NCI-H2171 (cell line): ENCODE measurements at regions not wholly inside any gene's neighbourhood (a gene's known extent, or its start where the extent isn't known, plus 50 kb on each side); places are given as distances from the start of the nearest gene placed in this dataset.

Source experiments
- DNase-seq: peaks from one replicate; lab custom pipeline; 2025; lab: John Stamatoyannopoulos, UW

GRCh38 chr10:31709476-31709875 is 219.2 kb downstream of the ARHGAP12 start:
- no peak for DNase-seq

GRCh38 chr10:31709028-31709427 is 219.6 kb downstream of the ARHGAP12 start:
- DNase-seq: no peak

- DNase-seq: no peak
Measured at GRCh38 chr10:31708474-31708873, 220.2 kb downstream of the ARHGAP12 start.

GRCh38 chr10:31708046-31708445 is 220.6 kb downstream of the ARHGAP12 start:
- DNase-seq: peak; percentile 21

GRCh38 chr10:31707093-31708039 is 221.3 kb downstream of the ARHGAP12 start:
- DNase-seq: no peak

- no peak for DNase-seq
Measured at GRCh38 chr10:31706464-31707092, 222.1 kb downstream of the ARHGAP12 start.

GRCh38 chr10:31705136-31705535 is 223.5 kb downstream of the ARHGAP12 start:
- DNase-seq: no peak

- DNase-seq: no peak
Measured at GRCh38 chr10:31704195-31704594, 224.4 kb downstream of the ARHGAP12 start.

- no peak for DNase-seq
Measured at GRCh38 chr10:31702954-31703353, 225.7 kb downstream of the ARHGAP12 start.

GRCh38 chr10:31702005-31702404 is 226.6 kb downstream of the ARHGAP12 start:
- DNase-seq: no peak

- no peak for DNase-seq
Measured at GRCh38 chr10:31701546-31701945, 227.1 kb downstream of the ARHGAP12 start.

GRCh38 chr10:31700181-31700611 is 228.4 kb downstream of the ARHGAP12 start:
- no peak for DNase-seq

GRCh38 chr10:31698181-31698830 is 230.3 kb downstream of the ARHGAP12 start:
- no peak for DNase-seq

GRCh38 chr10:31697271-31698180 is 231.1 kb downstream of the ARHGAP12 start:
- DNase-seq: no peak

GRCh38 chr10:31694929-31695837 is 233.4 kb downstream of the ARHGAP12 start:
- no peak for DNase-seq

GRCh38 chr10:31694126-31694685 is 234.4 kb downstream of the ARHGAP12 start:
- DNase-seq: no peak

GRCh38 chr10:31693491-31693890 is 235.1 kb downstream of the ARHGAP12 start:
- no peak for DNase-seq

GRCh38 chr10:31689233-31689632 is 239.4 kb downstream of the ARHGAP12 start:
- DNase-seq: no peak

- DNase-seq: no peak
Measured at GRCh38 chr10:31687663-31688482, 240.8 kb downstream of the ARHGAP12 start.
